ENCODE measurements at regions not wholly inside any gene's neighbourhood (a gene's known extent, or its start where the extent isn't known, plus 50 kb on each side); places are given as distances from the start of the nearest gene placed in this dataset.

DNA sequence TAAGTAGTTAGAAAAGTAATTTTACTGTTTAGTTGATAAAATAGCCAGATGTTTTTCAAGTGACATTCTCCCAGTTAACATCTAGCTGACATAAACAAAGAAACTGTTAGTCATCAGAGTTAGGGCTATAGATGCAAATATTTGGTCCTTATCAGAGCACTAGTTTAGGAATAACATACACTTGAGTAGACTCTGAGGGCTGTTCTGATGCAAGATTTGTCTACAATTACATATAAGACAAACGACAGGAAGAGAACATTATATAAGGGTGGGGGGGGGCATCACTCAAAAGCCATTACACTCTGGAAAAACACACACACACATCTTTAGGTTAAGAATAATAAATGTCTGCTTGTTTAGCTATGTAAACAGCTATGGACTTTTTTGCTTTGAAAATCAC is 554.4 kb upstream of the LRRTM1 start:
- H3K9me3 ChIP-seq, result no peaks in the 10 kb centered on the region
- no peak overlapping the region for H3K4me3 ChIP-seq
- no peaks in the 10 kb centered on the region for H3K36me3 ChIP-seq
- no peak overlapping the region for H3K27ac ChIP-seq
- intact Hi-C loops (cut with DNase I; ENCODE audit: low total_unique reads), result no loop called here
- no peaks in the 10 kb centered on the region for H3K27me3 ChIP-seq
- no peak for TF ChIP-seq POLR2A (IDR thresholded peaks at IDR 0.05)
- TF ChIP-seq, protein P1, sequence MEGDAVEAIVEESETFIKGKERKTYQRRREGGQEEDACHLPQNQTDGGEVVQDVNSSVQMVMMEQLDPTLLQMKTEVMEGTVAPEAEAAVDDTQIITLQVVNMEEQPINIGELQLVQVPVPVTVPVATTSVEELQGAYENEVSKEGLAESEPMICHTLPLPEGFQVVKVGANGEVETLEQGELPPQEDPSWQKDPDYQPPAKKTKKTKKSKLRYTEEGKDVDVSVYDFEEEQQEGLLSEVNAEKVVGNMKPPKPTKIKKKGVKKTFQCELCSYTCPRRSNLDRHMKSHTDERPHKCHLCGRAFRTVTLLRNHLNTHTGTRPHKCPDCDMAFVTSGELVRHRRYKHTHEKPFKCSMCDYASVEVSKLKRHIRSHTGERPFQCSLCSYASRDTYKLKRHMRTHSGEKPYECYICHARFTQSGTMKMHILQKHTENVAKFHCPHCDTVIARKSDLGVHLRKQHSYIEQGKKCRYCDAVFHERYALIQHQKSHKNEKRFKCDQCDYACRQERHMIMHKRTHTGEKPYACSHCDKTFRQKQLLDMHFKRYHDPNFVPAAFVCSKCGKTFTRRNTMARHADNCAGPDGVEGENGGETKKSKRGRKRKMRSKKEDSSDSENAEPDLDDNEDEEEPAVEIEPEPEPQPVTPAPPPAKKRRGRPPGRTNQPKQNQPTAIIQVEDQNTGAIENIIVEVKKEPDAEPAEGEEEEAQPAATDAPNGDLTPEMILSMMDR (IDR thresholded peaks at IDR 0.05), result no peak
- no peak for TF ChIP-seq POLR2AphosphoS5 (IDR thresholded peaks at IDR 0.05)
- no peak for DNase-seq (ENCODE audit: low spot score in 2 of 2)
- H3K4me1 ChIP-seq, result no peaks in the 10 kb centered on the region

DNA sequence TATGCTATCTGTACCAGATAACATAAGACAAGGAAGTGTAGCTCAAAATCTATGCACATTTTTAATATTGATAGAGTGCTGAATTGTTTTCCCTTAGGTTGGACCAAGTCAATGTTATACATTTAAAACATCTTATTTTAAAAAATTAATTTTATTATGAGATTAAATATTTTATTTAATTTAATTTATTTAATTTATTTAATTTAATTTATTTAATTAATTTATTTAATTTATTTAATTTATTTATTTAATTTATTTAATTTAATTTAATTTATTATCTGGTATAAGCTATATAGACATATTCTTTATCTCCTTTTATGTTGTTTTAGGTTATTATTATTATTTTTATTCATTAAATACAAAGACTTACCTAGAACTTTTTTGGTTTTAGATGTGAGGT is 551.7 kb upstream of the LRRTM1 start:
- no peaks in the 10 kb centered on the region for H3K4me1 ChIP-seq
- intact Hi-C loops (cut with DNase I; ENCODE audit: low total_unique reads), result no loop called here
- no peak for DNase-seq (ENCODE audit: low spot score in 2 of 2)
- H3K4me3 ChIP-seq, result no peak overlapping the region
- H3K36me3 ChIP-seq, result no peaks in the 10 kb centered on the region
- no peaks in the 10 kb centered on the region for H3K9me3 ChIP-seq
- no peak overlapping the region for H3K27ac ChIP-seq
- TF ChIP-seq, protein P1 (IDR thresholded peaks at IDR 0.05), result no peak
- TF ChIP-seq POLR2A (IDR thresholded peaks at IDR 0.05) (no peak), POLR2AphosphoS5 (IDR thresholded peaks at IDR 0.05) (no peak)
- H3K27me3 ChIP-seq, result no peaks in the 10 kb centered on the region

- Histone ChIP-seq H3K4me1 (no peaks in the 10 kb centered on the region), H3K36me3 (no peaks in the 10 kb centered on the region), H3K27ac (no peak overlapping the region), H3K4me3 (no peak overlapping the region), H3K9me3 (no peaks in the 10 kb centered on the region), H3K27me3 (no peaks in the 10 kb centered on the region)
- TF ChIP-seq POLR2A (IDR thresholded peaks at IDR 0.05) (no peak), POLR2AphosphoS5 (IDR thresholded peaks at IDR 0.05) (no peak)
- TF ChIP-seq, protein P1 (IDR thresholded peaks at IDR 0.05), result no peak
- intact Hi-C loops (cut with DNase I; ENCODE audit: low total_unique reads), result no loop called here
- no peak for DNase-seq (ENCODE audit: low spot score in 2 of 2)
Observed at GRCh38 chr2:80854831-80855230, 550.3 kb upstream of the LRRTM1 start.

DNA sequence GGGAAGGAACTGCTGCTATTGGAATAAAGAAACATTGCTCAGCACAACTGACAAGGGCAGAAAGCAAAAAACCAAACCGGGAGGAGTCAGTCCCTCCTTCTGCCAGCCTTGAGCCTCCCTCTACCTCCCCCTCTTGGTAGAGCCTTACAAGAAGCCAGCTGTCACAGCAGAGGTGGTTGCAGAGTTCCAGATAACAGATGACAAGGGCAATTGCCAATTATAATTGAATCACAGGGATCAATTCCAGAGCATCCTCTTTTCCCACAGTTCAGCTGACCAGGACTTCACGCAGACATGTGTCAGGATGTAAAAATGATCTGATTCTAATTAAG is 548.2 kb upstream of the LRRTM1 start:
- Histone ChIP-seq H3K27me3 (no peaks in the 10 kb centered on the region), H3K4me1 (no peaks in the 10 kb centered on the region), H3K4me3 (no peak overlapping the region), H3K9me3 (no peaks in the 10 kb centered on the region), H3K27ac (no peak overlapping the region), H3K36me3 (no peaks in the 10 kb centered on the region)
- intact Hi-C loops (cut with DNase I; ENCODE audit: low total_unique reads), result no loop called here
- TF ChIP-seq POLR2A (IDR thresholded peaks at IDR 0.05) (no peak), POLR2AphosphoS5 (IDR thresholded peaks at IDR 0.05) (no peak)
- TF ChIP-seq, protein P1 (IDR thresholded peaks at IDR 0.05), result no peak
- no peak for DNase-seq (ENCODE audit: low spot score in 2 of 2)

GRCh38 chr2:80852079-80852807 is 547.7 kb upstream of the LRRTM1 start:
- intact Hi-C loops (cut with DNase I; ENCODE audit: low total_unique reads), result no loop called here
- TF ChIP-seq POLR2AphosphoS5 (IDR thresholded peaks at IDR 0.05), result no peak
- TF ChIP-seq, protein P1 (IDR thresholded peaks at IDR 0.05), result no peak
- TF ChIP-seq POLR2A (IDR thresholded peaks at IDR 0.05), result no peak
- no peak for DNase-seq (ENCODE audit: low spot score in 2 of 2)
- Histone ChIP-seq H3K27me3 (no peaks in the 10 kb centered on the region), H3K4me1 (no peaks in the 10 kb centered on the region), H3K9me3 (no peaks in the 10 kb centered on the region), H3K4me3 (no peak overlapping the region), H3K27ac (no peak overlapping the region), H3K36me3 (no peaks in the 10 kb centered on the region)

Data from breast epithelium (tissue), 4 donors.